HL-60 (cell line): ENCODE measurements at regions not wholly inside any gene's neighbourhood (a gene's known extent, or its start where the extent isn't known, plus 50 kb on each side); places are given as distances from the start of the nearest gene placed in this dataset.
A peak's percentile ranks its signal among the peaks of the same experiment; 100 is the strongest.

Source experiments
- DNase-seq, 2 experiments: peaks; one replicate each; pipeline ENCODE4 v3.0.0-alpha.2; 2010 to 2020; ENCODE audit warnings: low read depth in 1 of 2, low spot score in 1 of 2
- H3K27ac ChIP-seq: fragments of 250-450 bp; sonication (Bioruptor Pico); replicated peaks from 2 replicates; pipeline ENCODE4 v1.5.1; 2020; ENCODE audit warnings: mild to moderate bottlenecking, moderate library complexity
- H3K27me3 ChIP-seq: fragments of 250-450 bp; sonication (Bioruptor Pico); 2 replicates; pipeline ENCODE4 v1.5.1; 2021; ENCODE audit warnings: mild to moderate bottlenecking, moderate library complexity; ENCODE audit not compliant: insufficient read depth, poor library complexity, severe bottlenecking
- H3K4me3 ChIP-seq: replicated peaks from 2 replicates; pipeline ENCODE4 v1.5.1; 2011; ENCODE audit warnings: mild to moderate bottlenecking, control low read depth, low read length; ENCODE audit not compliant: insufficient read depth
- CTCF ChIP-seq: IDR thresholded peaks from one replicate; pipeline ENCODE4 v1.5.1; 2011; ENCODE audit warnings: low read length, control low read depth, inconsistent platforms; ENCODE audit not compliant: insufficient read depth
- GABPA ChIP-seq: IDR thresholded peaks from 2 replicates; pipeline ENCODE4 v1.6.1; 2012; ENCODE audit warnings: low read depth
- POLR2AphosphoS5 ChIP-seq: IDR thresholded peaks from 2 replicates; pipeline ENCODE4 v1.6.1; 2012; ENCODE audit warnings: low read depth
- SPI1 ChIP-seq: IDR thresholded peaks from 2 replicates; pipeline ENCODE4 v1.6.1; 2012; ENCODE audit warnings: low read depth, mild to moderate bottlenecking, borderline replicate concordance
- TF ChIP-seq, protein P1 (sequence below): IDR thresholded peaks from 2 replicates; pipeline ENCODE4 v1.6.1; 2012; ENCODE audit warnings: low read depth; ENCODE audit not compliant: insufficient replicate concordance

- Histone ChIP-seq H3K27me3 (peaks cover 5% of the 10 kb centered on the region), H3K4me3 (no peak overlapping the region), H3K27ac (no peak overlapping the region)
- TF ChIP-seq, protein P1, sequence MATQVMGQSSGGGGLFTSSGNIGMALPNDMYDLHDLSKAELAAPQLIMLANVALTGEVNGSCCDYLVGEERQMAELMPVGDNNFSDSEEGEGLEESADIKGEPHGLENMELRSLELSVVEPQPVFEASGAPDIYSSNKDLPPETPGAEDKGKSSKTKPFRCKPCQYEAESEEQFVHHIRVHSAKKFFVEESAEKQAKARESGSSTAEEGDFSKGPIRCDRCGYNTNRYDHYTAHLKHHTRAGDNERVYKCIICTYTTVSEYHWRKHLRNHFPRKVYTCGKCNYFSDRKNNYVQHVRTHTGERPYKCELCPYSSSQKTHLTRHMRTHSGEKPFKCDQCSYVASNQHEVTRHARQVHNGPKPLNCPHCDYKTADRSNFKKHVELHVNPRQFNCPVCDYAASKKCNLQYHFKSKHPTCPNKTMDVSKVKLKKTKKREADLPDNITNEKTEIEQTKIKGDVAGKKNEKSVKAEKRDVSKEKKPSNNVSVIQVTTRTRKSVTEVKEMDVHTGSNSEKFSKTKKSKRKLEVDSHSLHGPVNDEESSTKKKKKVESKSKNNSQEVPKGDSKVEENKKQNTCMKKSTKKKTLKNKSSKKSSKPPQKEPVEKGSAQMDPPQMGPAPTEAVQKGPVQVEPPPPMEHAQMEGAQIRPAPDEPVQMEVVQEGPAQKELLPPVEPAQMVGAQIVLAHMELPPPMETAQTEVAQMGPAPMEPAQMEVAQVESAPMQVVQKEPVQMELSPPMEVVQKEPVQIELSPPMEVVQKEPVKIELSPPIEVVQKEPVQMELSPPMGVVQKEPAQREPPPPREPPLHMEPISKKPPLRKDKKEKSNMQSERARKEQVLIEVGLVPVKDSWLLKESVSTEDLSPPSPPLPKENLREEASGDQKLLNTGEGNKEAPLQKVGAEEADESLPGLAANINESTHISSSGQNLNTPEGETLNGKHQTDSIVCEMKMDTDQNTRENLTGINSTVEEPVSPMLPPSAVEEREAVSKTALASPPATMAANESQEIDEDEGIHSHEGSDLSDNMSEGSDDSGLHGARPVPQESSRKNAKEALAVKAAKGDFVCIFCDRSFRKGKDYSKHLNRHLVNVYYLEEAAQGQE = no peak
- TF ChIP-seq SPI1 (no peak), CTCF (no peak), POLR2AphosphoS5 (no peak), GABPA (no peak)
- no peak for DNase-seq
Observed at GRCh38 chr1:115184951-115185331, 95.6 kb upstream of the TSPAN2 start.

DNA sequence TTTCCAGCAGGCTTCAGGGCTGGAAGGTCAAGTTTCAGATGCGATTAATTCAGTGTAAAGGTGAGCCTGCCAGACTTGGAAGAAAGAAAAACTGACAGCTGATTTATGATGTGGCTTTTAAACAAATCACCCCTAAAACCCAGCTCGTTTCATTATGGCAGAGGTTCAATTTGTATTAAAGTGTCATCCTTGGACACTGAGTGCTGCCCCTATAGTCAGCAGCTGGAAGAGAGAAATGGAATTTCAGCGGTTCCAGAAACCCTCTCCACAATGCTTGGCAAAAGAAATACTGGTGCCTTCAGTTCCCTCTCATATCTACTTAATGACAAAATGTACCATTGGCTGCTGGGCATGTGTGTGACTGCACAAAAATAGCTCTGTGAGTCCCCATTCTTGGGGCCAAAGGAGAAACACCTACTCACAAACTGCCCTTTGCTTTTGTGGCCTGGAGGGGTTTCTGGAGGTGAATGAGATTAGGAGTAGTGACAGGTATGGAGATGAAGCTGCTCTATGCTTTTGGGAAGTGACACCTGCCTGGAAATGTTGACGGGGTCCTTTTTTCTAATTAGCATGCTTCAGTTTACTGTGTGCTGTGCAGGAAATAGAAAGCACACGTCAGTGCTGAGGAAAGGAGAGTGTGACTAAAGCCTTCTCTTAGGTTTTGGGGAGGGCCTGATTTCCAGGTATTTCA, 95.1 kb upstream of the TSPAN2 start:
- H3K27me3 ChIP-seq = peaks cover 5% of the 10 kb centered on the region
- H3K27ac ChIP-seq = no peak overlapping the region
- no peak for DNase-seq
- no peak overlapping the region for H3K4me3 ChIP-seq
- no peak for TF ChIP-seq CTCF
- no peak for TF ChIP-seq SPI1
- TF ChIP-seq, protein P1 = no peak
- no peak for TF ChIP-seq GABPA
- no peak for TF ChIP-seq POLR2AphosphoS5

DNA sequence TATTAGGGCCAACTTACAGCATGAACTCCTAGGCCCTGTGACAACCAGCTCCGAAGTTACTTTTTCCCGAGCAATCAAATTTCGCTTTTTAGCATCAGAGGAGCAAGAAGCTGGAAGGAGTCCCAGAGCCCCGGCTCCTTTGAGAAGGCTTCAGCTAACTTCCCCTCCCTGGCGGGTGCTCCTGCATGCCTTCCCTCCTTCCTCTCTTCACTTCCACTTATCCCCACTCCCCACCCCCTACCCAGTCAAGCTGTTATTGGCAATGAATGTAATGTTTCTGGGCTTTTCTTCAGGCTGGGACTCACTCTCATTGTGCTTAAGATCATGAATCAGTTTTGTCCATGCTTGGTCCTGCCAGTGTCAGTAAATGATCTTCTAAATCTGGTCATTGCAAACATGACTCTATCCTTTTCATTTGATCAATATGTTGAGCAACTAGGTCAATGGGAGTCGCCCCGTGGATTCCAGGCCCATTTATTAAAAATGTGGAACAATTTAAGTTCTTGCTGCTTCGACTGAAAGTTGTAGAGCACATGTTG, 94.5 kb upstream of the TSPAN2 start:
- no peak overlapping the region for H3K27ac ChIP-seq
- TF ChIP-seq SPI1 = peak; percentile 9; the same call in 1 of the 2 replicates
- no peak for TF ChIP-seq CTCF
- H3K4me3 ChIP-seq = no peak overlapping the region
- H3K27me3 ChIP-seq = peaks cover 5% of the 10 kb centered on the region
- no peak for DNase-seq

DNA sequence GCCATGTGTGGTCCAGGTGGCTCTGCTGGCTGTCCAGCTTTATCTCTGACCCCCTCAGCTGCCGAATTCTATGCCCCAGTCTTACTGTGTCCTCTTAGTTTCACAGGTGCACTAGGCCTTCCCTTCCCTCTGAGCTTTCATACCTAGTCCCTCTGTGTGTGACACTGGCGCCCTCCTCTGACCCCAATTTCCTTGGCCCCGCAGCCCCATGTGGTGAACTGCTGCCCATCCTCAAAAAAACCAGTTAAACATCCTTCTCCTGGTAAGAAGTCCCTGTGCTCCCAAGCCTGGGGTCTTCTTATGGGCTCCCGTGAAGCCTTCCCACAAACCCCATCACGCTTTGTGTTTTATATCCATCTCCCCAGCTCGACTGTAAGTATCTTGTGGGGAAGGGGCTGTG, 93.9 kb upstream of the TSPAN2 start:
- H3K4me3 ChIP-seq = no peak overlapping the region
- TF ChIP-seq GABPA (no peak), CTCF (no peak)
- peaks cover 5% of the 10 kb centered on the region for H3K27me3 ChIP-seq
- no peak for DNase-seq
- H3K27ac ChIP-seq = no peak overlapping the region
